ENCODE measurements at regions not wholly inside any gene's neighbourhood (a gene's known extent, or its start where the extent isn't known, plus 50 kb on each side); places are given as distances from the start of the nearest gene placed in this dataset.

GRCh38 chr10:47065903-47066302 is 154.7 kb downstream of the PTPN20 start:
- TF ChIP-seq EP300 (IDR thresholded peaks at IDR 0.05) (no peak), POLR2A (IDR thresholded peaks at IDR 0.05) (no peak), POLR2AphosphoS5 (IDR thresholded peaks at IDR 0.05) (no peak), CTCF (IDR thresholded peaks at IDR 0.05) (no peak)
- H3K27me3 ChIP-seq: no peaks in the 10 kb centered on the region
- no peaks in the 10 kb centered on the region for H3K36me3 ChIP-seq
- H3K9me3 ChIP-seq: no peaks in the 10 kb centered on the region
- no peak overlapping the region for H3K27ac ChIP-seq
- no peak overlapping the region for H3K4me3 ChIP-seq
- 60 to 73% methylated on average over 4 of the region's 4 CpGs for WGBS, 2 donors
- no peak for DNase-seq
- no peaks in the 10 kb centered on the region for H3K4me1 ChIP-seq
- intact Hi-C loops (cut with DNase I): no loop called here

DNA sequence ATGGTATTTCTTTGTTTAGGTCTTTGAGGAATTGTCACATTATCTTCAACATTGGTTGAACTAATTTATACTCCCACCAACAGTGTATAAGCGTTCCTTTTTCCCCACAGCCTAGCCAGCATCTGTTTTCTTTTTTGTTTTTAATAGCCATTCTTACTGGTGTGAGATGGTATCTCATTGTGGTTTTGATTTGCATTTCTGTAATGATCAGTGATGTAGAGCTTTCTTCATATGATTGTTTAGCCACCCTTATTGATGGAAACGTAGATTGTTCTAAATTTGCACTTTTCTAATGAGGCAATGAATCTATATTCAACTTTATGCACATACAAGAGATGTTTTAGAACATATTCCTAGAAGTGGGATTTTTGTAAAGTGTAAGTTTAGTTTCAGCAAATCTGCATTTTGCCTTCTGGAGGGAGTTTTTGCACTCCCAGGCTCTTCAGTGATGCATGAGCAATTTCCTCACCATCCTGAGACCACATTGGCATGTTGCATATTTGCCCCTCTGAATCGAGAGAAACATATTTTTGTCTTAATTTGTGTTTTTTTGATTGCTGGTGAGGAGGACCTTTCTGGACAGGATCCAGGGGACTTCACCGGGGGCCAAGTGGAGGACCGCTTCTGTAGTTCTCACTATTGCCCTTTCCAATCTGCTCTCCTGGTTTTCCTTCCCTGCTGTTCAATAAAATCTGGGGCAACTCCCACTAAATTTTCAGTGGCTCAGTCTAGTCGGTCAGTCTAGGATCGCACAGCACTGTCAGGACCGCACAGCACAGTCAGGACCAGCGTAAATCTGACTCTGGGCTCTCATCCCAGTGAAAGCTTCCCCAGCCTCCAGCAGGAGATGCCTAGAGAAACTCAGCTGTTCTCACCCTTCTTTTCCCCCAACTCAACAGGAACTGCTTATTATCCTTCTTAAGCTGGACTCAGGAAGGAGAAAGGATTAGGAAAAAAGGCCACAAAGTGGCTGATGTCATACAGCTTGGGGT is 157.0 kb downstream of the PTPN20 start:
- H3K27me3 ChIP-seq: no peaks in the 10 kb centered on the region
- no peaks in the 10 kb centered on the region for H3K4me1 ChIP-seq
- TF ChIP-seq POLR2A (IDR thresholded peaks at IDR 0.05): no peak
- intact Hi-C loops (cut with DNase I): no loop called here
- H3K27ac ChIP-seq: no peak overlapping the region
- 81 to 83% methylated on average over 9 of the region's 9 CpGs for WGBS, 2 donors
- DNase-seq: peak; percentile 28
- H3K36me3 ChIP-seq: no peaks in the 10 kb centered on the region
- no peak overlapping the region for H3K4me3 ChIP-seq
- H3K9me3 ChIP-seq: no peaks in the 10 kb centered on the region

GRCh38 chr10:47070541-47070940 is 159.3 kb downstream of the PTPN20 start:
- H3K9me3 ChIP-seq: no peaks in the 10 kb centered on the region
- TF ChIP-seq POLR2A (IDR thresholded peaks at IDR 0.05) (no peak), CTCF (IDR thresholded peaks at IDR 0.05) (no peak), POLR2AphosphoS5 (IDR thresholded peaks at IDR 0.05) (no peak), EP300 (IDR thresholded peaks at IDR 0.05) (no peak)
- no peaks in the 10 kb centered on the region for H3K36me3 ChIP-seq
- 72 to 84% methylated on average over 3 of the region's 3 CpGs for WGBS, 2 donors
- no peak overlapping the region for H3K27ac ChIP-seq
- H3K4me1 ChIP-seq: no peaks in the 10 kb centered on the region
- intact Hi-C loops (cut with DNase I): no loop called here
- H3K27me3 ChIP-seq: no peaks in the 10 kb centered on the region
- no peak overlapping the region for H3K4me3 ChIP-seq
- DNase-seq: no peak

DNA sequence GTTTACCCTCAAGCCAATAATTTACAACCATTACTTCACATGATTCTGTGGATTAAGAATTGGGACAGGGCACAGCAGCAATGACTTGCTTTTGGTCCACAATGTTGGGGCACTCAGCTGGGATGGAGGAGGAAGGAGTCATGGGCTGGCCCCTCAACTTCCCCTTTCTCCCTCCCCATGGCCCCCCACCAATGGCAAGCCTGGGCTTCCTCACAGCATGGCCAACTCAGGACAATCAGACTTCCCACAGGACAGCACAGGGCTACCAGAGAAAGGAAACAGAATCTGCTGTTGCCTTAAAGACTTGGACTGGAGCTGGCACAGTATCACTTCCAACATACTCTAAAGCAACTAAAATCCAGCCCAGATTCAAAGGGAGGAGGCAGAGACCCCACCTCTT is 160.7 kb downstream of the PTPN20 start:
- H3K9me3 ChIP-seq: no peaks in the 10 kb centered on the region
- H3K4me1 ChIP-seq: no peaks in the 10 kb centered on the region
- no peaks in the 10 kb centered on the region for H3K27me3 ChIP-seq
- no peaks in the 10 kb centered on the region for H3K36me3 ChIP-seq
- H3K27ac ChIP-seq: no peak overlapping the region
- no peak for TF ChIP-seq POLR2AphosphoS5 (IDR thresholded peaks at IDR 0.05)
- no peak for TF ChIP-seq POLR2A (IDR thresholded peaks at IDR 0.05)
- TF ChIP-seq CTCF (IDR thresholded peaks at IDR 0.05): no peak
- intact Hi-C loops (cut with DNase I): no loop called here
- peak; percentile 14 for DNase-seq
- H3K4me3 ChIP-seq: no peak overlapping the region

GRCh38 chr10:47073967-47074366 is 162.7 kb downstream of the PTPN20 start:
- intact Hi-C loops (cut with DNase I): no loop called here

More at GRCh38 chr10:47073967-47074366, 162.7 kb downstream of the PTPN20 start:
- TF ChIP-seq POLR2AphosphoS5 (IDR thresholded peaks at IDR 0.05) (no peak), CTCF (IDR thresholded peaks at IDR 0.05) (no peak), EP300 (IDR thresholded peaks at IDR 0.05) (no peak), POLR2A (IDR thresholded peaks at IDR 0.05) (no peak)
- H3K27me3 ChIP-seq: no peaks in the 10 kb centered on the region
- H3K36me3 ChIP-seq: no peaks in the 10 kb centered on the region
- WGBS, 2 donors: 66 to 84% methylated on average over 3 of the region's 3 CpGs
- DNase-seq: no peak
- H3K27ac ChIP-seq: no peak overlapping the region
- no peaks in the 10 kb centered on the region for H3K9me3 ChIP-seq
- no peaks in the 10 kb centered on the region for H3K4me1 ChIP-seq
- no peak overlapping the region for H3K4me3 ChIP-seq

Measured in sigmoid colon (tissue), 6 donors.